Hepatocyte (in vitro differentiated cells): ENCODE measurements at regions not wholly inside any gene's neighbourhood (a gene's known extent, or its start where the extent isn't known, plus 50 kb on each side); places are given as distances from the start of the nearest gene placed in this dataset.

ENCODE experiments used
- CTCF ChIP-seq: fragments of 200-600 bp; sonication (generic); IDR thresholded peaks from 2 replicates; pipeline ENCODE4 v1.5.1; 2016; ENCODE audit warnings: antibody characterized with exemption, mild to moderate bottlenecking; ENCODE audit not compliant: poor library complexity
- EZH2 ChIP-seq: fragments of 200-600 bp; sonication (generic); IDR thresholded peaks from 2 replicates; pipeline ENCODE4 v1.6.1; 2016; ENCODE audit warnings: antibody characterized with exemption, mild to moderate bottlenecking, borderline replicate concordance
- EZH2phosphoT487 ChIP-seq: fragments of 200-600 bp; sonication (generic); IDR thresholded peaks from one replicate; pipeline ENCODE4 v1.6.1; 2018; ENCODE audit warnings: antibody characterized with exemption, mild to moderate bottlenecking, low read depth, moderate library complexity; ENCODE audit not compliant: unreplicated experiment, severe bottlenecking

GRCh38 chr12:128018067-128018466, 248.9 kb upstream of the TMEM132C start:
- TF ChIP-seq CTCF (no peak), EZH2 (no peak), EZH2phosphoT487 (no peak)
